ENCODE measurements at regions not wholly inside any gene's neighbourhood (a gene's known extent, or its start where the extent isn't known, plus 50 kb on each side); places are given as distances from the start of the nearest gene placed in this dataset.
"Not testable (repeated sequence)": the region's sequence is repeated elsewhere in the genome, so short reads cannot be mapped to it uniquely, and the experiment has no call there.

GRCh38 chr6:157727629-157728182, 95.3 kb upstream of the SNX9 start:
- DNase-seq (ENCODE audit: low spot score) = no peak

DNA sequence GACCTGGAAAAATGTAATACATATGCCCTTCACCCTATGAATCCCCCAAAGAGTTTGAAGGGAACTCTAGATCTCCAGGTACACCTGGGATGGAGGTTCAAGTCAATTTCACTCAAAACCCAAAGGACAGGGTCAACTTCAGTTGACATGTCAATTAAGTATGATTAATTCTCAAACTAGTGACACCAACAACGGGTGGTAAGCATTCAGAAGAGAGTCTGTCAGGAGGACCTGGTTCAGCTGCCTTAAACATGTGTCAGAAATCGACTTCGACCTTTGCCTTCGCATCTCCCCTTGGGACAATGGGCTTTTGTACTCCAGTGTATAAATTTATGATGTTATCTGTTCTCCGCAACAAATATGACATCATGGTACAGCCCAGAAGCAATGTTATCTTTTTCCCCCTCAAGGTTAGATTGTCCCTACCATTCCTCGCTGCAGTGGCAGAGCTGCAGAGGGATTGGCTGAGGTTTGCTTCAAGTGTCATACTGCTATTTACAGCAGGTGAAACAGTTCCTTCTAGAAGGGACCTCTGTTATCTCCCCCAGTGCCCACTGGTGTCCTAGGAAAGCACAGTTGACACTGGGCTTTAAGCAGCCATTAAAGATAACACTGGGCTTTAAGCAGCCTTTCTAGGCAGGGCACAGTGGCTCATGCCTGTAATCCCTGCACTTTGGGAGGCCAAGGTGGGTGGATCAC, 94.7 kb upstream of the SNX9 start:
- DNase-seq (ENCODE audit: low spot score) = peak; percentile 57

- DNase-seq (ENCODE audit: low spot score) = no peak
Observed at GRCh38 chr6:157731221-157731620, 91.8 kb upstream of the SNX9 start.

DNA sequence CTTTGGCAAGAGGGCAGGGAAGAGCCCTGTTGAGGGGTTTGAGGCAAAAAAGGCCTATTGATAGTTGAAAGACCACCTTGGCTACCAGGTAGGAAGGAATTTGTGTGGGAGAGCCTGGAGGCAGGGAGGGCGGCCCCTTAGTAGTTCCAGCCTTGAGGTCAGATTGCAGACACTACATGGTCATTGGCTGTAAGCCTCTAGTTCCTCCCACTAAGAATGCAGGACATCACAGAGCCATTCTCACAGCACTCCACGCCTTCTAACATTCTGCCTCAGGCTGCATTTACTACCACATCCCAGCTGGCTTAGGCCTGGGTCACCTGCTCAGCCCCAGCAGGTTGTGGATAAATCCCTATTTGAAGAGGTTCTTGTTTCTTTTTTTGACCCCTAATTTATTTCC, 91.0 kb upstream of the SNX9 start:
- DNase-seq (ENCODE audit: low spot score) = no peak

GRCh38 chr6:157732416-157733161, 90.5 kb upstream of the SNX9 start:
- DNase-seq (ENCODE audit: low spot score) = no peak

DNA sequence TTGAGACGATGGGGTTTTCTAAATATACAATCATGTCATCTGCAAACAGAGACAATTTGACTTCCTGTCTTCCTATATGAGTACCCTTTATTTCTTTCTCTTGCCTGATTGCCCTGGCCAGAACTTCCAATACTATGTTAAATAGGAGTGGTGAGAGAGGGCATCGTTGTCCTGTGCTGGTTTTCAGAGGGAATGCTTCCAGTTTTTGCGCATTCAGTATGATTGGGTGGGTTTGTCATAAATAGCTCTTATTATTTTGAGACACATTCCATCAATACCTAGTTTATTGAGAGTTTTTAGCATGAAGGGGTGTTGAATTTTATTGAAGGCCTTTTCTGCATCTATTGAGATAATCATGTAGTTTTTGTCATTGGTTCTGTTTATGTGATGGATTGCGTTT, 86.5 kb upstream of the SNX9 start:
- not testable (repeated sequence) for DNase-seq (ENCODE audit: low spot score)

- DNase-seq (ENCODE audit: low spot score) = no peak
Observed at GRCh38 chr6:157741321-157741947, 81.6 kb upstream of the SNX9 start.

- no peak for DNase-seq (ENCODE audit: low spot score)
Observed at GRCh38 chr6:157741948-157742556, 81.0 kb upstream of the SNX9 start.

- no peak for DNase-seq (ENCODE audit: low spot score)
Observed at GRCh38 chr6:157744102-157744601, 78.9 kb upstream of the SNX9 start.

GRCh38 chr6:157746897-157747296, 76.1 kb upstream of the SNX9 start:
- DNase-seq (ENCODE audit: low spot score) = no peak

GRCh38 chr6:157747370-157747769, 75.7 kb upstream of the SNX9 start:
- DNase-seq (ENCODE audit: low spot score) = no peak

- no peak for DNase-seq (ENCODE audit: low spot score)
Observed at GRCh38 chr6:157748839-157749571, 74.0 kb upstream of the SNX9 start.

DNA sequence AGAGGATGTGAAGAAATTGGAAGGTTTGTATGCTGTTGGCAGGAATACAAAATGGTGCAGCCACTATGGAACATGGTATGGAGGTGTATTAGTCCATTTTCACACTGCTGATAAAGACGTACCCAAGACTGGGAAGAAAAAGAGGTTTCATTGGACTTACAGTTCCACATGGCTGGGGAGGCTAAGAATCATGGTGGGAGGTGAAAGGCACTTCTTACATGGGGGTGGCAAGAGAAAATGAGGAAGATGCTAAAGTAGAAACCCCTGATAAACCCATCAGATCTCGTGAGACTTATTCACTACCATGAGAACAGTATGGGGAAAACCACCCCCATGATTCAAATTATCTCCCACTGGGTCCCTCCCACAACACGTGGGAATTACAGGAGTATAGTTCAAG, 72.1 kb upstream of the SNX9 start:
- not testable (repeated sequence) for DNase-seq (ENCODE audit: low spot score)

- no peak for DNase-seq (ENCODE audit: low spot score)
Observed at GRCh38 chr6:157751547-157752200, 71.4 kb upstream of the SNX9 start.

- not testable (repeated sequence) for DNase-seq (ENCODE audit: low spot score)
Observed at GRCh38 chr6:157752879-157753278, 70.2 kb upstream of the SNX9 start.

- DNase-seq (ENCODE audit: low spot score) = no peak
Observed at GRCh38 chr6:157753291-157753690, 69.8 kb upstream of the SNX9 start.

GRCh38 chr6:157753801-157754200, 69.2 kb upstream of the SNX9 start:
- DNase-seq (ENCODE audit: low spot score) = not testable (repeated sequence)

DNA sequence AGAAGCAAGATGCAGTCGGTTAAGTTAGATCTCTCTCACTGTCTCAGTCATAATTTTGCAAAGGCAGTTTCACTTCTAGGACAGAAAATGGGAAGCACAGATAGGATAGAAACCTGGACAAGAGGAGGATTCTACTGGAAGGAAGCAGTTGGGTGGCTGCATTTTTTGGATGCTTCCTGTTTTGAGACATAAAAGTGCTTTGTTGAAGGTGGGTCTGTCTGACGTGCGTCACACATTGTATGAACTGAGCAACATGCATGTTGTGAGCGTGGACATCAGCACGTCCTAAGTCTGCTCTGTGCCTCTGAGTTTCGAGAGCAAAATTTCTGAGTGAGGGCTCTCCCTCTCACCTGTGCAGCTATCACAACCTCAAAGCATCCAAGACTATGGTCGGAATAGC, 68.7 kb upstream of the SNX9 start:
- DNase-seq (ENCODE audit: low spot score) = no peak

DNA sequence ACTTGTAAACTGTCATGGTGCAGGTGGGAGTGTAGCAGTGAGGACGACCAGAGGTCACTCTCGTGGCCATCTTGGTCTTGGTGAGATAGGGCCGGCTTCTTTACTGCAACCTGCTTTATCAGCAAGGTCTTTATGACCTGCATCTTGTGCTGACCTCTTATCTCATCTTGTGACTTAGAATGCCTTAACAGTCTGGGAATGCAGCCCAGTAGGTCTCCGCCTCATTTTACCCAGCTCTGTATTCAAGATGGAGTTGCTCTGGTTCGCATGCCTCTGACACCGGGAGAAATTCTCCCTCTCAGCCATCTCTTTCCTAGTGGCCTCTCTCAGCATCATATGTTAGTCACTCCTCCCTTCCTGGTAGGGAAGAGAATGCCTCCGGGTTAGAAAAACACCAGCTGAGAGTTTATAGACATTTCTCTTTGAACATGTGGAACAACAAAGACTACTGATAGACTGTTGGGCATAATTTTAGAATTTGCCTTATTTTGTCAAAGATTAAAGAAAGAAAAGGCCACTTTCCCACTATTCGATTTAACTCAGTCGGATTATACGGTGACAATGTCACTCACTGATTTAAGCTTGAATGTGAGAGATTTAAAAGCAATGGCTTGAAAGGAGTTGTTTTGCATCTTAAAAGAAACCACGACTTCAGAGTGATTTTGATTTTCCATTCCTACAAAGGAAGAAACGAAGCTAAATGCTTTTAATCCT, 67.9 kb upstream of the SNX9 start:
- DNase-seq (ENCODE audit: low spot score) = no peak
